ENCODE measurements at regions not wholly inside any gene's neighbourhood (a gene's known extent, or its start where the extent isn't known, plus 50 kb on each side); places are given as distances from the start of the nearest gene placed in this dataset.

- Mint-ChIP-seq H3K27ac (no peak overlapping the region), H3K4me1 (no peaks in the 10 kb centered on the region), H3K4me3 (no peak overlapping the region), H3K27me3 (peaks cover 1% of the 10 kb centered on the region), H3K36me3 (no peaks in the 10 kb centered on the region), H3K9me3 (no peaks in the 10 kb centered on the region)
Measured at GRCh38 chr18:78776706-78777285, 202.8 kb upstream of the SALL3 start.

- no peaks in the 10 kb centered on the region for H3K36me3 Mint-ChIP-seq
Measured at GRCh38 chr18:78777992-78778391, 201.6 kb upstream of the SALL3 start.

GRCh38 chr18:78778651-78779050, 201.0 kb upstream of the SALL3 start:
- no peaks in the 10 kb centered on the region for H3K9me3 Mint-ChIP-seq
- H3K4me3 Mint-ChIP-seq = no peak overlapping the region
- H3K4me1 Mint-ChIP-seq = no peaks in the 10 kb centered on the region
- no peaks in the 10 kb centered on the region for H3K27me3 Mint-ChIP-seq
- no peaks in the 10 kb centered on the region for H3K36me3 Mint-ChIP-seq
- no peak overlapping the region for H3K27ac Mint-ChIP-seq

More at GRCh38 chr18:78777992-78778391, 201.6 kb upstream of the SALL3 start:
- Mint-ChIP-seq H3K27ac (no peak overlapping the region), H3K9me3 (no peaks in the 10 kb centered on the region), H3K4me1 (no peaks in the 10 kb centered on the region), H3K4me3 (no peak overlapping the region), H3K27me3 (no peaks in the 10 kb centered on the region)

GRCh38 chr18:78779996-78780718, 199.5 kb upstream of the SALL3 start:
- Mint-ChIP-seq H3K4me3 (no peak overlapping the region), H3K27ac (no peak overlapping the region), H3K9me3 (no peaks in the 10 kb centered on the region), H3K4me1 (no peaks in the 10 kb centered on the region), H3K27me3 (no peaks in the 10 kb centered on the region), H3K36me3 (no peaks in the 10 kb centered on the region)

- Mint-ChIP-seq H3K27ac (no peak overlapping the region), H3K27me3 (no peaks in the 10 kb centered on the region), H3K36me3 (no peaks in the 10 kb centered on the region), H3K9me3 (no peaks in the 10 kb centered on the region), H3K4me3 (no peak overlapping the region), H3K4me1 (no peaks in the 10 kb centered on the region)
Measured at GRCh38 chr18:78780719-78781600, 198.7 kb upstream of the SALL3 start.

- Mint-ChIP-seq H3K36me3 (no peaks in the 10 kb centered on the region), H3K4me1 (no peaks in the 10 kb centered on the region), H3K4me3 (no peak overlapping the region), H3K27me3 (no peaks in the 10 kb centered on the region), H3K9me3 (no peaks in the 10 kb centered on the region), H3K27ac (no peak overlapping the region)
Measured at GRCh38 chr18:78781601-78781960, 198.0 kb upstream of the SALL3 start.

- no peaks in the 10 kb centered on the region for H3K36me3 Mint-ChIP-seq
- H3K4me1 Mint-ChIP-seq = no peaks in the 10 kb centered on the region
- H3K9me3 Mint-ChIP-seq = no peaks in the 10 kb centered on the region
- no peaks in the 10 kb centered on the region for H3K27me3 Mint-ChIP-seq
- no peak overlapping the region for H3K4me3 Mint-ChIP-seq
- no peak overlapping the region for H3K27ac Mint-ChIP-seq
Measured at GRCh38 chr18:78782951-78783563, 196.6 kb upstream of the SALL3 start.

- Mint-ChIP-seq H3K9me3 (no peaks in the 10 kb centered on the region), H3K4me1 (no peaks in the 10 kb centered on the region), H3K4me3 (no peak overlapping the region), H3K36me3 (no peaks in the 10 kb centered on the region), H3K27me3 (no peaks in the 10 kb centered on the region), H3K27ac (no peak overlapping the region)
Measured at GRCh38 chr18:78783564-78783960, 196.1 kb upstream of the SALL3 start.

GRCh38 chr18:78784861-78785260, 194.8 kb upstream of the SALL3 start:
- Mint-ChIP-seq H3K4me1 (no peaks in the 10 kb centered on the region), H3K4me3 (no peak overlapping the region), H3K9me3 (no peaks in the 10 kb centered on the region), H3K36me3 (no peaks in the 10 kb centered on the region), H3K27ac (no peak overlapping the region), H3K27me3 (no peaks in the 10 kb centered on the region)

- Mint-ChIP-seq H3K27ac (no peak overlapping the region), H3K9me3 (no peaks in the 10 kb centered on the region), H3K4me1 (no peaks in the 10 kb centered on the region), H3K27me3 (no peaks in the 10 kb centered on the region), H3K4me3 (no peak overlapping the region), H3K36me3 (no peaks in the 10 kb centered on the region)
Measured at GRCh38 chr18:78785706-78786105, 193.9 kb upstream of the SALL3 start.

GRCh38 chr18:78786776-78787175, 192.8 kb upstream of the SALL3 start:
- no peaks in the 10 kb centered on the region for H3K4me1 Mint-ChIP-seq
- H3K36me3 Mint-ChIP-seq = no peaks in the 10 kb centered on the region
- no peak overlapping the region for H3K4me3 Mint-ChIP-seq
- no peaks in the 10 kb centered on the region for H3K9me3 Mint-ChIP-seq
- no peak overlapping the region for H3K27ac Mint-ChIP-seq
- H3K27me3 Mint-ChIP-seq = no peaks in the 10 kb centered on the region

- H3K36me3 Mint-ChIP-seq = no peaks in the 10 kb centered on the region
- H3K4me3 Mint-ChIP-seq = no peak overlapping the region
- no peaks in the 10 kb centered on the region for H3K9me3 Mint-ChIP-seq
- no peaks in the 10 kb centered on the region for H3K4me1 Mint-ChIP-seq
- H3K27ac Mint-ChIP-seq = no peak overlapping the region
- no peaks in the 10 kb centered on the region for H3K27me3 Mint-ChIP-seq
Measured at GRCh38 chr18:78787751-78788150, 191.9 kb upstream of the SALL3 start.

- H3K4me1 Mint-ChIP-seq = no peaks in the 10 kb centered on the region
- no peak overlapping the region for H3K27ac Mint-ChIP-seq
- no peaks in the 10 kb centered on the region for H3K36me3 Mint-ChIP-seq
- H3K9me3 Mint-ChIP-seq = no peaks in the 10 kb centered on the region
- no peak overlapping the region for H3K4me3 Mint-ChIP-seq
- H3K27me3 Mint-ChIP-seq = no peaks in the 10 kb centered on the region
Measured at GRCh38 chr18:78788161-78788560, 191.5 kb upstream of the SALL3 start.

- no peak overlapping the region for H3K4me3 Mint-ChIP-seq
Measured at GRCh38 chr18:78789850-78790249, 189.8 kb upstream of the SALL3 start.

GRCh38 chr18:78790511-78790910, 189.1 kb upstream of the SALL3 start:
- Mint-ChIP-seq H3K36me3 (no peaks in the 10 kb centered on the region), H3K4me1 (no peaks in the 10 kb centered on the region), H3K9me3 (no peaks in the 10 kb centered on the region), H3K4me3 (no peak overlapping the region), H3K27me3 (no peaks in the 10 kb centered on the region), H3K27ac (no peak overlapping the region)

More at GRCh38 chr18:78789850-78790249, 189.8 kb upstream of the SALL3 start:
- no peak overlapping the region for H3K27ac Mint-ChIP-seq
- H3K9me3 Mint-ChIP-seq = no peaks in the 10 kb centered on the region
- H3K27me3 Mint-ChIP-seq = no peaks in the 10 kb centered on the region
- H3K36me3 Mint-ChIP-seq = no peaks in the 10 kb centered on the region
- H3K4me1 Mint-ChIP-seq = no peaks in the 10 kb centered on the region

GRCh38 chr18:78790960-78791359, 188.7 kb upstream of the SALL3 start:
- Mint-ChIP-seq H3K27ac (no peak overlapping the region), H3K9me3 (no peaks in the 10 kb centered on the region), H3K4me1 (no peaks in the 10 kb centered on the region), H3K27me3 (no peaks in the 10 kb centered on the region), H3K36me3 (no peaks in the 10 kb centered on the region), H3K4me3 (no peak overlapping the region)

Data from activated naive CD4-positive, alpha-beta T cell treated with anti-CD3 and anti-CD28 coated beads, Interleukin-2, amount 50 U/mL, for 24 hours (primary cell).